GM23338 (cell line): ENCODE measurements at regions not wholly inside any gene's neighbourhood (a gene's known extent, or its start where the extent isn't known, plus 50 kb on each side); places are given as distances from the start of the nearest gene placed in this dataset.

ENCODE experiments used
- CREB1 ChIP-seq: fragments of 250-450 bp; sonication (Bioruptor Pico); IDR thresholded peaks from 2 replicates; pipeline ENCODE4 v1.5.0; 2020; ENCODE audit warnings: low read depth, mild to moderate bottlenecking, moderate library complexity
- CTCF ChIP-seq, 2 experiments: fragments of 200-600 bp in 1 of 2; sonication (generic) in 1 of 2; conservative IDR thresholded peaks; 2 replicates each; pipeline versions ENCODE4 v1.5.1 to v1.6.1; 2016 to 2017; ENCODE audit warnings: antibody characterized with exemption in 2 of 2, low read depth in 2 of 2, mild to moderate bottlenecking in 2 of 2, moderate library complexity in 1 of 2
- EZH2 ChIP-seq: fragments of 200-600 bp; sonication (generic); IDR thresholded peaks from one replicate; pipeline ENCODE4 v1.8.0; 2017; ENCODE audit warnings: antibody characterized with exemption, mild to moderate bottlenecking, low read depth; ENCODE audit not compliant: unreplicated experiment
- EZH2phosphoT487 ChIP-seq: fragments of 200-600 bp; sonication (generic); IDR thresholded peaks from one replicate; pipeline ENCODE4 v1.8.1; 2018; ENCODE audit warnings: antibody characterized with exemption; ENCODE audit not compliant: unreplicated experiment
- NANOG ChIP-seq: IDR thresholded peaks from 2 replicates; pipeline ENCODE4 v1.6.1; 2016; ENCODE audit warnings: antibody characterized with exemption, borderline replicate concordance
- POLR2AphosphoS5 ChIP-seq: IDR thresholded peaks from 2 replicates; pipeline ENCODE4 v1.6.1; 2016; ENCODE audit warnings: antibody characterized with exemption, low read depth
- REST ChIP-seq: IDR thresholded peaks from one replicate; pipeline ENCODE4 v1.6.1; 2018; ENCODE audit warnings: antibody characterized with exemption; ENCODE audit not compliant: unreplicated experiment
- STAT1 ChIP-seq: IDR thresholded peaks from one replicate; pipeline ENCODE4 v1.6.1; 2016; ENCODE audit warnings: antibody characterized with exemption; ENCODE audit not compliant: unreplicated experiment
- ZNF462 ChIP-seq: fragments of 250-450 bp; sonication (Bioruptor Pico); IDR thresholded peaks from 2 replicates; pipeline ENCODE4 v1.5.0; 2020; ENCODE audit warnings: mild to moderate bottlenecking, moderate library complexity

- TF ChIP-seq REST (no peak), NANOG (no peak), POLR2AphosphoS5 (no peak), CTCF (conservative IDR thresholded peaks at IDR 0.05; ENCODE audit: low read depth in 2 of 2) (no peak), CREB1 (CRISPR knock-in tag) (no peak), EZH2 (no peak), EZH2phosphoT487 (no peak), STAT1 (no peak), ZNF462 (no peak)
These were observed 83.5 kb downstream of the TTC6 start for GRCh38 chr14:37678916-37679315.
